ENCODE measurements at regions not wholly inside any gene's neighbourhood (a gene's known extent, or its start where the extent isn't known, plus 50 kb on each side); places are given as distances from the start of the nearest gene placed in this dataset.
A peak's percentile ranks its signal among the peaks of the same experiment; 100 is the strongest.

- TF ChIP-seq ZBTB7A (IDR thresholded peaks at IDR 0.05; ENCODE audit: low read depth) (no peak), EP300 (IDR thresholded peaks at IDR 0.05; ENCODE audit: borderline replicate concordance) (peak; percentile 44; the same call in 1 of the 2 replicates), NFIC (IDR thresholded peaks at IDR 0.05) (no peak), USF1 (IDR thresholded peaks at IDR 0.05) (no peak), TAF1 (IDR thresholded peaks at IDR 0.05; ENCODE audit: low read depth) (no peak), RAD21 (IDR thresholded peaks at IDR 0.05; ENCODE audit: low read depth) (no peak), CEBPB (IDR thresholded peaks at IDR 0.05) (no peak), YY1 (IDR thresholded peaks at IDR 0.05; ENCODE audit: low read depth) (no peak), FOXM1 (IDR thresholded peaks at IDR 0.05; ENCODE audit: borderline replicate concordance, low read depth) (no peak), CREB1 (IDR thresholded peaks at IDR 0.05; ENCODE audit: low read depth) (no peak), TCF12 (IDR thresholded peaks at IDR 0.05; ENCODE audit: low read depth) (peak; percentile 39; the same call in 1 of the 2 replicates), TEAD4 (IDR thresholded peaks at IDR 0.05) (peak; percentile 15; the same call in 1 of the 2 replicates)
- TF ChIP-seq, protein P1, sequence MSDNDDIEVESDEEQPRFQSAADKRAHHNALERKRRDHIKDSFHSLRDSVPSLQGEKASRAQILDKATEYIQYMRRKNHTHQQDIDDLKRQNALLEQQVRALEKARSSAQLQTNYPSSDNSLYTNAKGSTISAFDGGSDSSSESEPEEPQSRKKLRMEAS (IDR thresholded peaks at IDR 0.05) = no peak
Observed at GRCh38 chr2:103773884-103774283, 1012.1 kb downstream of the TMEM182 start.

DNA sequence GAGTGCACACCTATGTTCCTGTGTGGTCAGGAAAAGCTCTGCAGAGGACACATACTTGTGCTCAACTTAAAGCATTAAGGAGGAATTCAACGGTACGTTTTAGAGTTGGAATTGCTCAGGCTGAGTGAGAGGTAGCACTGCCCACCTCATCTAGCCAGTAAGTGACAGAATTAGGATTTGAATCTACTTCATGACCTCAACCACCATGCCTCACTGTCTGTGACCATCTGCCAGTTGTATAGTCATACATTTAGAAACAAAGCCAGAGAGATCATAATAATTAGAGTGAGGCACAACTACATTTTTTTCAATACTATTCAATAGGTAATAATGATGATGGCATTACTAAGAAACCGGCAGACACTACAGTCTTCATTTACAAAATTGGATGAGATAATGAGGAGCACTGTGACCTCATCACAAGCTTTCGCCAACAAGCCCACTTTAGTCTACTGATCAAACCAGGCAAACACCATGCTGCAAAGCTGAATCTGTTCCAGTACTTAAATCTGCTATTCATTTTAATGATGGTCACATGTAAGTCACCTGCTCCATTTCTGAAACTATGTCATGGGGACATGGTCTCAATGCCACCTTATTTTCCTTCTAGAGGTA is 1018.4 kb downstream of the TMEM182 start:
- TF ChIP-seq ZBTB7A (IDR thresholded peaks at IDR 0.05; ENCODE audit: low read depth) (no peak), NFIC (IDR thresholded peaks at IDR 0.05) (no peak), CREB1 (IDR thresholded peaks at IDR 0.05; ENCODE audit: low read depth) (no peak)

DNA sequence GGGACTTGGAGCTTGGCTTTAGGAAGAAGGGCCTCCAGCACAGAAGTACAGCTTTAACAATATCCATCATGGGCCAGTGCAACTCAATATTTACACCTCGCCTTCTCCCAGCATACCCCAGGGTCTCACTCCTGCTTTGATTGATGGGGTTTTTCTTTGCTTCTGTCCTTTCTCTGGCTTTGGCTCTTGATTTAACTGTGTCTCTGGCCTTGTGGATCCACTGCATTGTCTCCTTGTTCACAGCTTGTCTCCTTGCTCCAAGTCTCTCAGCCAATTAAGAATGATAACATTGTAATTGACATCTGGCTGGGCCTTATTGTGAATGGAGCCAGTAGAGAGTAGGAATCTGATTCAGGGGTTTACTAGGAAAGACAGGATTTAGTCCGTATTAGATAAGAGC is 1019.5 kb downstream of the TMEM182 start:
- TF ChIP-seq FOXM1 (IDR thresholded peaks at IDR 0.05; ENCODE audit: borderline replicate concordance, low read depth) (no peak), RAD21 (IDR thresholded peaks at IDR 0.05; ENCODE audit: low read depth) (no peak), YY1 (IDR thresholded peaks at IDR 0.05; ENCODE audit: low read depth) (no peak), CEBPB (IDR thresholded peaks at IDR 0.05) (no peak), ZBTB7A (IDR thresholded peaks at IDR 0.05; ENCODE audit: low read depth) (no peak)

DNA sequence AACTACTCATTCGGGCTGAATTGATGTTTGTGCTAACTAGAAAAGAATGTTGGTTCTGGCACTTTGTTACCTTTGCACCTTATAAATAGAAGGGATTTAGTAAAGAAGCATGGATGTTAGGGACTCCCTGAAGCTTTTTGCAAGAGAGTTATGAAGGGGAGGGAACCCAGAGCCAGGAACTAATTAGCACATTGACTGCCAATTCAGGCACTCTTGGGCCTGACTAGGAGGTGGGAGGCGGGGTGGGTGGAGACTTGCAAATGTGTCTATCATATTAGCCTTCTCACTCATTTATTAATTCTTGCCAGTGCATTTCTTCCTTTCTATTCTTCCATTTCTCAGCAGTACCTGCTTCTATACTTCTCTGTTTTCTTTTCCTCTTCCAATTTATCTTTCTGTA is 1022.4 kb downstream of the TMEM182 start:
- no peak for TF ChIP-seq NFIC (IDR thresholded peaks at IDR 0.05)
- TF ChIP-seq TCF12 (IDR thresholded peaks at IDR 0.05; ENCODE audit: low read depth) = no peak
- TF ChIP-seq RAD21 (IDR thresholded peaks at IDR 0.05; ENCODE audit: low read depth) = no peak
- no peak for TF ChIP-seq CEBPB (IDR thresholded peaks at IDR 0.05)
- no peak for TF ChIP-seq FOXM1 (IDR thresholded peaks at IDR 0.05; ENCODE audit: borderline replicate concordance, low read depth)
- TF ChIP-seq ZBTB7A (IDR thresholded peaks at IDR 0.05; ENCODE audit: low read depth) = no peak
- TF ChIP-seq USF1 (IDR thresholded peaks at IDR 0.05) = no peak
- no peak for TF ChIP-seq CREB1 (IDR thresholded peaks at IDR 0.05; ENCODE audit: low read depth)

GRCh38 chr2:103785432-103785831 is 1023.6 kb downstream of the TMEM182 start:
- TF ChIP-seq USF1 (IDR thresholded peaks at IDR 0.05) = no peak
- TF ChIP-seq CEBPB (IDR thresholded peaks at IDR 0.05) = no peak
- peak; percentile 53; the same call in 1 of the 2 replicates for TF ChIP-seq TEAD4 (IDR thresholded peaks at IDR 0.05)

DNA sequence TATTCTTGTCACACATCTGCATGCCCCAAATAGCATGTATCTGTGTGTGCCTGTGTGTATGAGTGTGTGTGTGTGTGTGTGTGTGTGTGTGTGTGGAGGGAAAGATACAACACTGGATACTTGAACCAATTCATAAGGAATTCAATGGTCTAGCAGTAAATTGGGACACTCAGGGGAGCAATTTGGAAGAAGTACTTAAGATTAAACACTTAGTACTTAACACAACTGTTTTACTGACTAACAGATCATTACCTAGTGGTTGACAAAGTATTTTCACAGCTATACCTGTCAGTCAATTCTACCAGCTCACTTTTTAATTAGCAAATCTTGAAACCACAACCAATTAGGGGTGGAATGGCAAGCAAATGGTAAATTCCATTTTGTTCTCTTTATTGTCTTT is 1024.1 kb downstream of the TMEM182 start:
- TF ChIP-seq, protein P1 (IDR thresholded peaks at IDR 0.05) = no peak
- TF ChIP-seq TEAD4 (IDR thresholded peaks at IDR 0.05) (no peak), FOXM1 (IDR thresholded peaks at IDR 0.05; ENCODE audit: borderline replicate concordance, low read depth) (no peak), RAD21 (IDR thresholded peaks at IDR 0.05; ENCODE audit: low read depth) (no peak), USF1 (IDR thresholded peaks at IDR 0.05) (no peak), CREB1 (IDR thresholded peaks at IDR 0.05; ENCODE audit: low read depth) (no peak), TCF12 (IDR thresholded peaks at IDR 0.05; ENCODE audit: low read depth) (no peak)

DNA sequence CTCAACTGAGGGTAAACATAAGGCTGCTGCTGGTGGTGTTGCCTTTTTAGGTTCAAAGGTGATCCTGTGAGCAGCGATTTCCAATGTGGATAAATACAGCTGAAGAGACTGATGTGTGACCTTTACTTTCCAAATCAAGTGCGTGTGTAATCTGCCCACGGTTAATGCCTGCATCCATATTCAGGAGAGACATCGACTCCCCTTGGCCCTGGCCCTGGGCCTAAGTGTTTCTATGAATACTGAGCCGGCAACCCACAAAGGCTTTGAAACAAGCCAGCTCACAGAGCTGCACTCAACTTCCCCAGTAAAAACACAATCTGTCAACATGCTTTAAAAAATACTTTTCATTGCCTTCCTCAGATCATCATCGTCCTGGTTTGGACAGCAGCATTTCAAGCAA is 1026.6 kb downstream of the TMEM182 start:
- TF ChIP-seq EGR1 (IDR thresholded peaks at IDR 0.05) (no peak), YY1 (IDR thresholded peaks at IDR 0.05; ENCODE audit: low read depth) (no peak), RAD21 (IDR thresholded peaks at IDR 0.05; ENCODE audit: low read depth) (no peak), USF1 (IDR thresholded peaks at IDR 0.05) (no peak), FOXM1 (IDR thresholded peaks at IDR 0.05; ENCODE audit: borderline replicate concordance, low read depth) (no peak), EP300 (IDR thresholded peaks at IDR 0.05; ENCODE audit: borderline replicate concordance) (no peak), TAF1 (IDR thresholded peaks at IDR 0.05; ENCODE audit: low read depth) (no peak), TEAD4 (IDR thresholded peaks at IDR 0.05) (no peak), TCF12 (IDR thresholded peaks at IDR 0.05; ENCODE audit: low read depth) (no peak), ZBTB7A (IDR thresholded peaks at IDR 0.05; ENCODE audit: low read depth) (no peak), CEBPB (IDR thresholded peaks at IDR 0.05) (no peak), CREB1 (IDR thresholded peaks at IDR 0.05; ENCODE audit: low read depth) (no peak), NFIC (IDR thresholded peaks at IDR 0.05) (no peak)
- TF ChIP-seq, protein P1 (IDR thresholded peaks at IDR 0.05) = no peak
- TF ChIP-seq, protein P2, sequence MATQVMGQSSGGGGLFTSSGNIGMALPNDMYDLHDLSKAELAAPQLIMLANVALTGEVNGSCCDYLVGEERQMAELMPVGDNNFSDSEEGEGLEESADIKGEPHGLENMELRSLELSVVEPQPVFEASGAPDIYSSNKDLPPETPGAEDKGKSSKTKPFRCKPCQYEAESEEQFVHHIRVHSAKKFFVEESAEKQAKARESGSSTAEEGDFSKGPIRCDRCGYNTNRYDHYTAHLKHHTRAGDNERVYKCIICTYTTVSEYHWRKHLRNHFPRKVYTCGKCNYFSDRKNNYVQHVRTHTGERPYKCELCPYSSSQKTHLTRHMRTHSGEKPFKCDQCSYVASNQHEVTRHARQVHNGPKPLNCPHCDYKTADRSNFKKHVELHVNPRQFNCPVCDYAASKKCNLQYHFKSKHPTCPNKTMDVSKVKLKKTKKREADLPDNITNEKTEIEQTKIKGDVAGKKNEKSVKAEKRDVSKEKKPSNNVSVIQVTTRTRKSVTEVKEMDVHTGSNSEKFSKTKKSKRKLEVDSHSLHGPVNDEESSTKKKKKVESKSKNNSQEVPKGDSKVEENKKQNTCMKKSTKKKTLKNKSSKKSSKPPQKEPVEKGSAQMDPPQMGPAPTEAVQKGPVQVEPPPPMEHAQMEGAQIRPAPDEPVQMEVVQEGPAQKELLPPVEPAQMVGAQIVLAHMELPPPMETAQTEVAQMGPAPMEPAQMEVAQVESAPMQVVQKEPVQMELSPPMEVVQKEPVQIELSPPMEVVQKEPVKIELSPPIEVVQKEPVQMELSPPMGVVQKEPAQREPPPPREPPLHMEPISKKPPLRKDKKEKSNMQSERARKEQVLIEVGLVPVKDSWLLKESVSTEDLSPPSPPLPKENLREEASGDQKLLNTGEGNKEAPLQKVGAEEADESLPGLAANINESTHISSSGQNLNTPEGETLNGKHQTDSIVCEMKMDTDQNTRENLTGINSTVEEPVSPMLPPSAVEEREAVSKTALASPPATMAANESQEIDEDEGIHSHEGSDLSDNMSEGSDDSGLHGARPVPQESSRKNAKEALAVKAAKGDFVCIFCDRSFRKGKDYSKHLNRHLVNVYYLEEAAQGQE (IDR thresholded peaks at IDR 0.05; ENCODE audit: low read depth) = no peak
